ENCODE measurements at regions not wholly inside any gene's neighbourhood (a gene's known extent, or its start where the extent isn't known, plus 50 kb on each side); places are given as distances from the start of the nearest gene placed in this dataset.

GRCh38 chr5:72035831-72036230 is 71.4 kb upstream of the MAP1B start:
- DNase-seq: no peak

- DNase-seq: peak in 11 of 58 donors; percentile 1 to 48 (median 7)
These were observed 70.3 kb upstream of the MAP1B start for GRCh38 chr5:72036951-72037350.

GRCh38 chr5:72040513-72040912 is 66.8 kb upstream of the MAP1B start:
- no peak for DNase-seq

GRCh38 chr5:72041654-72042053 is 65.6 kb upstream of the MAP1B start:
- DNase-seq: no peak

- DNase-seq: no peak
These were observed 65.2 kb upstream of the MAP1B start for GRCh38 chr5:72042097-72042496.

- DNase-seq: no peak
These were observed 61.6 kb upstream of the MAP1B start for GRCh38 chr5:72045692-72046091.

- no peak for DNase-seq
These were observed 61.2 kb upstream of the MAP1B start for GRCh38 chr5:72046106-72046505.

- DNase-seq: no peak
These were observed 51.6 kb upstream of the MAP1B start for GRCh38 chr5:72055636-72056035.
